GM23338 (cell line): ENCODE measurements at regions not wholly inside any gene's neighbourhood (a gene's known extent, or its start where the extent isn't known, plus 50 kb on each side); places are given as distances from the start of the nearest gene placed in this dataset.

Experiments
- ATAC-seq: fragments of 200-7000 bp; cut with Tn5 transposase; 3 replicates; pipeline ENCODE4 v1.9.1; 2020
- DNase-seq: peaks from one replicate; pipeline ENCODE4 v3.0.0-alpha.2; 2015; ENCODE audit warnings: low spot score
- H2AFZ ChIP-seq: fragments of 200-600 bp; sonication (generic); 2 replicates; pipeline ENCODE4 v1.8.0; 2016; ENCODE audit warnings: antibody characterized with exemption, mild to moderate bottlenecking, moderate library complexity
- H3F3A ChIP-seq: fragments of 200-600 bp; sonication (generic); replicated peaks from 2 replicates; pipeline ENCODE4 v1.8.0; 2017; ENCODE audit warnings: antibody characterized with exemption, mixed run types, low read depth
- H3K27ac ChIP-seq: fragments of 200-600 bp; sonication (generic); 2 replicates; pipeline ENCODE4 v1.6.1; 2016; ENCODE audit warnings: low read depth
- H3K27me3 ChIP-seq: fragments of 200-600 bp; sonication (generic); 2 replicates; pipeline ENCODE4 v1.8.0; 2016; ENCODE audit warnings: mild to moderate bottlenecking, mixed run types, moderate library complexity; ENCODE audit not compliant: insufficient read depth
- H3K36me3 ChIP-seq: fragments of 200-600 bp; sonication (generic); 2 replicates; pipeline ENCODE4 v1.8.0; 2016; ENCODE audit warnings: mild to moderate bottlenecking; ENCODE audit not compliant: insufficient read depth
- H3K4me1 ChIP-seq: fragments of 200-600 bp; sonication (generic); 2 replicates; pipeline ENCODE4 v1.8.0; 2016; ENCODE audit warnings: mild to moderate bottlenecking, moderate library complexity; ENCODE audit not compliant: insufficient read depth
- H3K4me2 ChIP-seq: fragments of 200-600 bp; sonication (generic); 2 replicates; pipeline ENCODE4 v1.7.1; 2017; ENCODE audit warnings: mixed run types
- H3K4me3 ChIP-seq: fragments of 200-600 bp; sonication (generic); 2 replicates; pipeline ENCODE4 v1.6.1; 2016; ENCODE audit warnings: mixed run types
- H3K79me2 ChIP-seq: fragments of 200-600 bp; sonication (generic); replicated peaks from 2 replicates; pipeline ENCODE4 v1.8.0; 2017; ENCODE audit warnings: mild to moderate bottlenecking; ENCODE audit not compliant: insufficient read depth
- H3K9me2 ChIP-seq: fragments of 200-600 bp; sonication (generic); 2 replicates; pipeline ENCODE4 v1.8.0; 2017; ENCODE audit not compliant: insufficient read depth
- H4K20me1 ChIP-seq: fragments of 200-600 bp; sonication (generic); replicated peaks from 2 replicates; pipeline ENCODE4 v1.8.0; 2017; ENCODE audit warnings: mild to moderate bottlenecking; ENCODE audit not compliant: insufficient read depth
- H3K27ac Mint-ChIP-seq: 2 replicates; pipeline ENCODE4 v1.8.0; 2020; ENCODE audit warnings: inconsistent platforms, mild to moderate bottlenecking, moderate library complexity, mixed read lengths
- H3K27me3 Mint-ChIP-seq: 3 replicates; pipeline ENCODE4 v1.8.0; 2022; ENCODE audit warnings: low read depth, mild to moderate bottlenecking, moderate library complexity, mixed read lengths, inconsistent platforms; ENCODE audit not compliant: insufficient read depth, poor library complexity
- H3K36me3 Mint-ChIP-seq: 3 replicates; pipeline ENCODE4 v1.8.0; 2021; ENCODE audit warnings: low read depth, mild to moderate bottlenecking, inconsistent platforms, moderate library complexity, mixed read lengths
- H3K4me1 Mint-ChIP-seq: 3 replicates; pipeline ENCODE4 v1.8.0; 2020; ENCODE audit warnings: mild to moderate bottlenecking, inconsistent platforms, mixed read lengths
- H3K4me3 Mint-ChIP-seq: 3 replicates; pipeline ENCODE4 v1.8.0; 2021; ENCODE audit warnings: moderate library complexity, mild to moderate bottlenecking, inconsistent platforms, mixed read lengths
- H3K9me3 Mint-ChIP-seq: 3 replicates; pipeline ENCODE4 v1.8.0; 2020; ENCODE audit warnings: moderate library complexity, mild to moderate bottlenecking, inconsistent platforms, mixed read lengths
- CREB1 ChIP-seq: fragments of 250-450 bp; sonication (Bioruptor Pico); IDR thresholded peaks from 2 replicates; pipeline ENCODE4 v1.5.0; 2020; ENCODE audit warnings: low read depth, mild to moderate bottlenecking, moderate library complexity
- EZH2 ChIP-seq: fragments of 200-600 bp; sonication (generic); IDR thresholded peaks from one replicate; pipeline ENCODE4 v1.8.0; 2017; ENCODE audit warnings: antibody characterized with exemption, mild to moderate bottlenecking, low read depth; ENCODE audit not compliant: unreplicated experiment
- EZH2phosphoT487 ChIP-seq: fragments of 200-600 bp; sonication (generic); IDR thresholded peaks from one replicate; pipeline ENCODE4 v1.8.1; 2018; ENCODE audit warnings: antibody characterized with exemption; ENCODE audit not compliant: unreplicated experiment
- JUNB ChIP-seq: IDR thresholded peaks from one replicate; pipeline ENCODE4 v1.6.1; 2016; ENCODE audit warnings: antibody characterized with exemption; ENCODE audit not compliant: unreplicated experiment
- NANOG ChIP-seq: IDR thresholded peaks from 2 replicates; pipeline ENCODE4 v1.6.1; 2016; ENCODE audit warnings: antibody characterized with exemption, borderline replicate concordance
- POLR2AphosphoS5 ChIP-seq: IDR thresholded peaks from 2 replicates; pipeline ENCODE4 v1.6.1; 2016; ENCODE audit warnings: antibody characterized with exemption, low read depth
- STAT1 ChIP-seq: IDR thresholded peaks from one replicate; pipeline ENCODE4 v1.6.1; 2016; ENCODE audit warnings: antibody characterized with exemption; ENCODE audit not compliant: unreplicated experiment
- ZNF114 ChIP-seq: fragments of 250-450 bp; sonication (Bioruptor Pico); IDR thresholded peaks from 2 replicates; pipeline ENCODE4 v1.5.0; 2020; ENCODE audit warnings: mild to moderate bottlenecking, moderate library complexity
- ZNF331 ChIP-seq: fragments of 250-450 bp; sonication (Bioruptor Pico); IDR thresholded peaks from 2 replicates; pipeline ENCODE4 v1.5.0; 2020; ENCODE audit warnings: low read depth, mild to moderate bottlenecking, moderate library complexity
- TF ChIP-seq, protein P1 (sequence below), 2 experiments: fragments of 200-600 bp in 1 of 2; sonication (generic) in 1 of 2; conservative IDR thresholded peaks; 2 replicates each; pipeline versions ENCODE4 v1.5.1 to v1.6.1; 2016 to 2017; ENCODE audit warnings: antibody characterized with exemption in 2 of 2, low read depth in 2 of 2, mild to moderate bottlenecking in 2 of 2, moderate library complexity in 1 of 2
- TF ChIP-seq, protein P2 (sequence below): IDR thresholded peaks from 2 replicates; pipeline ENCODE4 v1.6.1; 2016; ENCODE audit warnings: antibody characterized with exemption
- TF ChIP-seq, protein P3 (sequence below): IDR thresholded peaks from one replicate; pipeline ENCODE4 v1.6.1; 2018; ENCODE audit warnings: antibody characterized with exemption; ENCODE audit not compliant: unreplicated experiment
- TF ChIP-seq, protein P4 (sequence below): fragments of 250-450 bp; sonication (Bioruptor Pico); IDR thresholded peaks from 2 replicates; pipeline ENCODE4 v1.5.0; 2020; ENCODE audit warnings: mild to moderate bottlenecking, moderate library complexity

GRCh38 chr6:133085896-133086295 is 155.3 kb upstream of the EYA4 start:
- H3K79me2 ChIP-seq: no peaks in the 10 kb centered on the region
- no peak overlapping the region for H3K4me2 ChIP-seq
- DNase-seq (no peak), ATAC-seq (no peak)
- peaks cover 6% of the 10 kb centered on the region; the same call in 1 of the 2 replicates for H3K9me2 ChIP-seq
- Mint-ChIP-seq H3K9me3 (no peaks in the 10 kb centered on the region; the same call in 2 of the 3 replicates), H3K27me3 (no peaks in the 10 kb centered on the region), H3K27ac (no peak overlapping the region), H3K4me1 (peaks cover 8% of the 10 kb centered on the region; the same call in 2 of the 3 replicates), H3K4me3 (no peak overlapping the region), H3K36me3 (no peaks in the 10 kb centered on the region)
- TF ChIP-seq, protein P1, sequence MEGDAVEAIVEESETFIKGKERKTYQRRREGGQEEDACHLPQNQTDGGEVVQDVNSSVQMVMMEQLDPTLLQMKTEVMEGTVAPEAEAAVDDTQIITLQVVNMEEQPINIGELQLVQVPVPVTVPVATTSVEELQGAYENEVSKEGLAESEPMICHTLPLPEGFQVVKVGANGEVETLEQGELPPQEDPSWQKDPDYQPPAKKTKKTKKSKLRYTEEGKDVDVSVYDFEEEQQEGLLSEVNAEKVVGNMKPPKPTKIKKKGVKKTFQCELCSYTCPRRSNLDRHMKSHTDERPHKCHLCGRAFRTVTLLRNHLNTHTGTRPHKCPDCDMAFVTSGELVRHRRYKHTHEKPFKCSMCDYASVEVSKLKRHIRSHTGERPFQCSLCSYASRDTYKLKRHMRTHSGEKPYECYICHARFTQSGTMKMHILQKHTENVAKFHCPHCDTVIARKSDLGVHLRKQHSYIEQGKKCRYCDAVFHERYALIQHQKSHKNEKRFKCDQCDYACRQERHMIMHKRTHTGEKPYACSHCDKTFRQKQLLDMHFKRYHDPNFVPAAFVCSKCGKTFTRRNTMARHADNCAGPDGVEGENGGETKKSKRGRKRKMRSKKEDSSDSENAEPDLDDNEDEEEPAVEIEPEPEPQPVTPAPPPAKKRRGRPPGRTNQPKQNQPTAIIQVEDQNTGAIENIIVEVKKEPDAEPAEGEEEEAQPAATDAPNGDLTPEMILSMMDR (conservative IDR thresholded peaks at IDR 0.05; ENCODE audit: low read depth in 2 of 2): no peak
- TF ChIP-seq ZNF114 (CRISPR knock-in tag): no peak
- TF ChIP-seq, protein P2, sequence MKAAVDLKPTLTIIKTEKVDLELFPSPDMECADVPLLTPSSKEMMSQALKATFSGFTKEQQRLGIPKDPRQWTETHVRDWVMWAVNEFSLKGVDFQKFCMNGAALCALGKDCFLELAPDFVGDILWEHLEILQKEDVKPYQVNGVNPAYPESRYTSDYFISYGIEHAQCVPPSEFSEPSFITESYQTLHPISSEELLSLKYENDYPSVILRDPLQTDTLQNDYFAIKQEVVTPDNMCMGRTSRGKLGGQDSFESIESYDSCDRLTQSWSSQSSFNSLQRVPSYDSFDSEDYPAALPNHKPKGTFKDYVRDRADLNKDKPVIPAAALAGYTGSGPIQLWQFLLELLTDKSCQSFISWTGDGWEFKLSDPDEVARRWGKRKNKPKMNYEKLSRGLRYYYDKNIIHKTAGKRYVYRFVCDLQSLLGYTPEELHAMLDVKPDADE: no peak
- no peak for TF ChIP-seq EZH2
- TF ChIP-seq POLR2AphosphoS5: no peak
- TF ChIP-seq, protein P3, sequence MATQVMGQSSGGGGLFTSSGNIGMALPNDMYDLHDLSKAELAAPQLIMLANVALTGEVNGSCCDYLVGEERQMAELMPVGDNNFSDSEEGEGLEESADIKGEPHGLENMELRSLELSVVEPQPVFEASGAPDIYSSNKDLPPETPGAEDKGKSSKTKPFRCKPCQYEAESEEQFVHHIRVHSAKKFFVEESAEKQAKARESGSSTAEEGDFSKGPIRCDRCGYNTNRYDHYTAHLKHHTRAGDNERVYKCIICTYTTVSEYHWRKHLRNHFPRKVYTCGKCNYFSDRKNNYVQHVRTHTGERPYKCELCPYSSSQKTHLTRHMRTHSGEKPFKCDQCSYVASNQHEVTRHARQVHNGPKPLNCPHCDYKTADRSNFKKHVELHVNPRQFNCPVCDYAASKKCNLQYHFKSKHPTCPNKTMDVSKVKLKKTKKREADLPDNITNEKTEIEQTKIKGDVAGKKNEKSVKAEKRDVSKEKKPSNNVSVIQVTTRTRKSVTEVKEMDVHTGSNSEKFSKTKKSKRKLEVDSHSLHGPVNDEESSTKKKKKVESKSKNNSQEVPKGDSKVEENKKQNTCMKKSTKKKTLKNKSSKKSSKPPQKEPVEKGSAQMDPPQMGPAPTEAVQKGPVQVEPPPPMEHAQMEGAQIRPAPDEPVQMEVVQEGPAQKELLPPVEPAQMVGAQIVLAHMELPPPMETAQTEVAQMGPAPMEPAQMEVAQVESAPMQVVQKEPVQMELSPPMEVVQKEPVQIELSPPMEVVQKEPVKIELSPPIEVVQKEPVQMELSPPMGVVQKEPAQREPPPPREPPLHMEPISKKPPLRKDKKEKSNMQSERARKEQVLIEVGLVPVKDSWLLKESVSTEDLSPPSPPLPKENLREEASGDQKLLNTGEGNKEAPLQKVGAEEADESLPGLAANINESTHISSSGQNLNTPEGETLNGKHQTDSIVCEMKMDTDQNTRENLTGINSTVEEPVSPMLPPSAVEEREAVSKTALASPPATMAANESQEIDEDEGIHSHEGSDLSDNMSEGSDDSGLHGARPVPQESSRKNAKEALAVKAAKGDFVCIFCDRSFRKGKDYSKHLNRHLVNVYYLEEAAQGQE: no peak
- TF ChIP-seq EZH2phosphoT487: no peak
- no peak for TF ChIP-seq STAT1
- TF ChIP-seq JUNB: no peak
- TF ChIP-seq, protein P4, sequence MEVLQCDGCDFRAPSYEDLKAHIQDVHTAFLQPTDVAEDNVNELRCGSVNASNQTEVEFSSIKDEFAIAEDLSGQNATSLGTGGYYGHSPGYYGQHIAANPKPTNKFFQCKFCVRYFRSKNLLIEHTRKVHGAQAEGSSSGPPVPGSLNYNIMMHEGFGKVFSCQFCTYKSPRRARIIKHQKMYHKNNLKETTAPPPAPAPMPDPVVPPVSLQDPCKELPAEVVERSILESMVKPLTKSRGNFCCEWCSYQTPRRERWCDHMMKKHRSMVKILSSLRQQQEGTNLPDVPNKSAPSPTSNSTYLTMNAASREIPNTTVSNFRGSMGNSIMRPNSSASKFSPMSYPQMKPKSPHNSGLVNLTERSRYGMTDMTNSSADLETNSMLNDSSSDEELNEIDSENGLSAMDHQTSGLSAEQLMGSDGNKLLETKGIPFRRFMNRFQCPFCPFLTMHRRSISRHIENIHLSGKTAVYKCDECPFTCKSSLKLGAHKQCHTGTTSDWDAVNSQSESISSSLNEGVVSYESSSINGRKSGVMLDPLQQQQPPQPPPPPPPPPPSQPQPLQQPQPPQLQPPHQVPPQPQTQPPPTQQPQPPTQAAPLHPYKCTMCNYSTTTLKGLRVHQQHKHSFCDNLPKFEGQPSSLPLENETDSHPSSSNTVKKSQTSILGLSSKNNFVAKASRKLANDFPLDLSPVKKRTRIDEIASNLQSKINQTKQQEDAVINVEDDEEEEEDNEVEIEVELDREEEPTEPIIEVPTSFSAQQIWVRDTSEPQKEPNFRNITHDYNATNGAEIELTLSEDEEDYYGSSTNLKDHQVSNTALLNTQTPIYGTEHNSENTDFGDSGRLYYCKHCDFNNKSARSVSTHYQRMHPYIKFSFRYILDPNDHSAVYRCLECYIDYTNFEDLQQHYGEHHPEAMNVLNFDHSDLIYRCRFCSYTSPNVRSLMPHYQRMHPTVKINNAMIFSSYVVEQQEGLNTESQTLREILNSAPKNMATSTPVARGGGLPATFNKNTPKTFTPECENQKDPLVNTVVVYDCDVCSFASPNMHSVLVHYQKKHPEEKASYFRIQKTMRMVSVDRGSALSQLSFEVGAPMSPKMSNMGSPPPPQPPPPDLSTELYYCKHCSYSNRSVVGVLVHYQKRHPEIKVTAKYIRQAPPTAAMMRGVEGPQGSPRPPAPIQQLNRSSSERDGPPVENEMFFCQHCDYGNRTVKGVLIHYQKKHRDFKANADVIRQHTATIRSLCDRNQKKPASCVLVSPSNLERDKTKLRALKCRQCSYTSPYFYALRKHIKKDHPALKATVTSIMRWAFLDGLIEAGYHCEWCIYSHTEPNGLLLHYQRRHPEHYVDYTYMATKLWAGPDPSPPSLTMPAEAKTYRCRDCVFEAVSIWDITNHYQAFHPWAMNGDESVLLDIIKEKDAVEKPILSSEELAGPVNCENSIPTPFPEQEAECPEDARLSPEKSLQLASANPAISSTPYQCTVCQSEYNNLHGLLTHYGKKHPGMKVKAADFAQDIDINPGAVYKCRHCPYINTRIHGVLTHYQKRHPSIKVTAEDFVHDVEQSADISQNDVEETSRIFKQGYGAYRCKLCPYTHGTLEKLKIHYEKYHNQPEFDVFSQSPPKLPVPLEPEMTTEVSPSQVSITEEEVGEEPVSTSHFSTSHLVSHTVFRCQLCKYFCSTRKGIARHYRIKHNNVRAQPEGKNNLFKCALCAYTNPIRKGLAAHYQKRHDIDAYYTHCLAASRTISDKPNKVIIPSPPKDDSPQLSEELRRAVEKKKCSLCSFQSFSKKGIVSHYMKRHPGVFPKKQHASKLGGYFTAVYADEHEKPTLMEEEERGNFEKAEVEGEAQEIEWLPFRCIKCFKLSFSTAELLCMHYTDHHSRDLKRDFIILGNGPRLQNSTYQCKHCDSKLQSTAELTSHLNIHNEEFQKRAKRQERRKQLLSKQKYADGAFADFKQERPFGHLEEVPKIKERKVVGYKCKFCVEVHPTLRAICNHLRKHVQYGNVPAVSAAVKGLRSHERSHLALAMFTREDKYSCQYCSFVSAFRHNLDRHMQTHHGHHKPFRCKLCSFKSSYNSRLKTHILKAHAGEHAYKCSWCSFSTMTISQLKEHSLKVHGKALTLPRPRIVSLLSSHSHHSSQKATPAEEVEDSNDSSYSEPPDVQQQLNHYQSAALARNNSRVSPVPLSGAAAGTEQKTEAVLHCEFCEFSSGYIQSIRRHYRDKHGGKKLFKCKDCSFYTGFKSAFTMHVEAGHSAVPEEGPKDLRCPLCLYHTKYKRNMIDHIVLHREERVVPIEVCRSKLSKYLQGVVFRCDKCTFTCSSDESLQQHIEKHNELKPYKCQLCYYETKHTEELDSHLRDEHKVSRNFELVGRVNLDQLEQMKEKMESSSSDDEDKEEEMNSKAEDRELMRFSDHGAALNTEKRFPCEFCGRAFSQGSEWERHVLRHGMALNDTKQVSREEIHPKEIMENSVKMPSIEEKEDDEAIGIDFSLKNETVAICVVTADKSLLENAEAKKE (CRISPR knock-in tag): no peak
- TF ChIP-seq CREB1 (CRISPR knock-in tag): no peak
- TF ChIP-seq NANOG: no peak
- TF ChIP-seq ZNF331: no peak
- no peaks in the 10 kb centered on the region for H3K27me3 ChIP-seq
- no peak overlapping the region for H3K4me3 ChIP-seq
- no peak overlapping the region for H3K27ac ChIP-seq
- no peaks in the 10 kb centered on the region; the same call in 1 of the 2 replicates for H3K4me1 ChIP-seq
- H3K36me3 ChIP-seq: no peaks in the 10 kb centered on the region
- no peak overlapping the region for H2AFZ ChIP-seq
- H3F3A ChIP-seq: no peaks in the 10 kb centered on the region
- no peaks in the 10 kb centered on the region for H4K20me1 ChIP-seq
